KG1 (cell line): ENCODE measurements at regions not wholly inside any gene's neighbourhood (a gene's known extent, or its start where the extent isn't known, plus 50 kb on each side); places are given as distances from the start of the nearest gene placed in this dataset.

ENCODE experiments used
- DNase-seq: peaks from one replicate; lab custom pipeline; 2025; lab: John Stamatoyannopoulos, UW

DNA sequence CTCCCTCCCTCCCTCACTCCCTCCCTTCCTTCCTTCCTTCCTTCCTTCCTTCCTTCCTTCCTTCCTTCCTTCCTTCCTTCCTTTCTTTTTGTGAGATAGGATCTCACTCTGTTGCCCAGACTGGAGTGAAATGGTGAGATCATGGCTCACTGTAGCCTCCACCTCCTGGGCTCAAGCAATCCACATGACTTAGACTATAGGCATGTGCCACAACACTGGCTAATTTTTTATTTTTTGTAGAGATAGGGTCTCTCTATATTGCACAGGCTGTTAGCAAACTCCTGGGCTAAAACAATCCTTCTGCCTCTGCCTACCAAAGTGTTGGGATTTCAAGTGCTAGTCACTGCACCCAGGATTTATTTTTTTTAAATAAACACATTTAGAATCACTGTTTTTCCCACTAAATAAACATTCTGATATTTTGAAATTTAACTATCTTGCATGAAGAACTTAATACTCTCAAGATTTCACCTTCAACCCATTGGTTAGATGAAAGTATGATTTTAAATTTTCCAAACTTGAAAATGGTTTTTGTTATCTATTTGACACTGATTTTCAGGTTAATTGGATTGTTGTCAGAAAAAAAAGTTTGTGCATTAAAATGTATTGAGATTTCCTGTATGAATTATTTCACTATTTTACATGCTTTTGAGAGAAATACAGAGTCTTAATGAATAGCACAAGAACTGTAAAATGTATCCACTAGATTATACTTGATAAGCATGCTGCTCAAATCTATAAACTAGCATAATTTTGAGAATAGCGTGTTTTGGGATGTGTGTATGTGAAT, 745.1 kb downstream of the TSN start:
- no peak for DNase-seq

GRCh38 chr2:122506620-122507019, 751.2 kb downstream of the TSN start:
- DNase-seq = no peak

DNA sequence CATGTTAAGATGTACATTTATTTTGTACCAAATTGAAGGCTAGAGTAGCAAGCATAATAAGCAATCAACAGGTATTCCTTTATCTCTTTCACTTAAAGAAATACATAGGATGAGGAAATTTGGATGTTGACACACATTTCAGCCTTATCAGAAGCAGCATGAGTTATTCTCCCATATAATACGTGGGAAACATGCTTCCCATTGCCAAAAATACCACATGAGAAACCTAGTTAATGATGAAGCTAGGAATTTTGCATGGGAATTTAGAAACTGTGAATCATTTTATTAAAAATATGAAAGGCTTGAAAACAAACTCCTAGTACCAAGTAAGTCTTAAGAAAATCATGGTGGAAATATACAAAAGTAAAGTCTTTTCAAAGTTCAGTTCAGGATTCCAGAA, 751.8 kb downstream of the TSN start:
- DNase-seq = no peak

DNA sequence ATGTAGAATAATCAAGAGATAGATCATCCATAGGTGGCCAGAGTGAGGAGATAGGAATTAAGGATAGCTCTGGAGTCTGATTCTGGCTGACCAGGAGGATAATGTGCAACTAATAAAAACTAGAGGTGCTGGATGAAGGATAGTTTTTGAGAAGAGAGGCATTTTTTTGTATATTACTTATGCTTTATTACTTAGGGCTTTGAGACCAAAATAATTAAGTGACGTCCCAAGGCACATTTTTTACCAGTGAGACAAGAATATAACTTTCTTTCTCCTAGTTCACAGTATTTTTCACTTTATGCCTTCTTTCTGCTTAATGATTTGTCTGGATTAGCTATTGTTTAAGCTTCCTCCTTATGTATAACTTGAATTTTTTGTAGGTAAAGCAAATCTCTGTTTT, 756.6 kb downstream of the TSN start:
- DNase-seq = no peak

- DNase-seq = no peak
Observed at GRCh38 chr2:122514451-122514996, 759.1 kb downstream of the TSN start.

- no peak for DNase-seq
Observed at GRCh38 chr2:122515731-122516290, 760.4 kb downstream of the TSN start.

DNA sequence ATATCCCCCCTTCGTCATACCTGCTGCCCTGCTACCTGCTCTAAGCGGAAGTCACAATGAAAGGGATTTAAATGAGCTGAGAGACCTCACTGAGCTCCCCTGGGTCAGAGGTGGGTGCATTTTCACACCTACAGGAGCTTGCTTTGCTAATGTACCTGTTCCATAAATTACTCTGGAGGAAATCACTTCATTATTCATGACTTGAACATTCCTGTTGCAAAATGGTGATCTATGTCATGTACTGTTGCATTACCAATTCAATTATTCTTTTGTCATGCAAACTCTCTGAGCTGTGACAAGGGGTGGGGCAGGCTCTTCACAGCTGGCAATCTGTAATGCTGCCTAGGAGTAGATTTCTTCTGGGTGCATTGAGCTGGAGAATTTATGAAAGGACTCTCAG, 761.3 kb downstream of the TSN start:
- no peak for DNase-seq

DNA sequence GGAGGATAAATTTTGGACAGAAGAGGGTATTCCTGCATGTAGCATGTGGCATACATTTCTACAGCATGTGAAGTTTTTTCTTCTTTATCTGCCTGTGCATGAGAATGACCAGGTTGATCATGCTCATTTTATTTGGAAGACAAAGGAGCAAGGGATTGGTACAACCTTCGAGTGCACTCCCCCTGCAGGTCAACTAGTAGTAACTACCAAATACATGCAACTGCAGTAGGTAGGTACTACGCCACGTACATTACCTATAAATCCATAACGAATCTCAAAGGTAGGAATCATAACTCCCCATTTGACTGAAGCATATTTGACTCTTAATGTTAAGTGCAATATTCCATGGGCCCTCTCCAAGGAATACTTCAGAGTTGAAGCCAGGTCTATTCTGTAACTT, 763.9 kb downstream of the TSN start:
- DNase-seq = no peak

DNA sequence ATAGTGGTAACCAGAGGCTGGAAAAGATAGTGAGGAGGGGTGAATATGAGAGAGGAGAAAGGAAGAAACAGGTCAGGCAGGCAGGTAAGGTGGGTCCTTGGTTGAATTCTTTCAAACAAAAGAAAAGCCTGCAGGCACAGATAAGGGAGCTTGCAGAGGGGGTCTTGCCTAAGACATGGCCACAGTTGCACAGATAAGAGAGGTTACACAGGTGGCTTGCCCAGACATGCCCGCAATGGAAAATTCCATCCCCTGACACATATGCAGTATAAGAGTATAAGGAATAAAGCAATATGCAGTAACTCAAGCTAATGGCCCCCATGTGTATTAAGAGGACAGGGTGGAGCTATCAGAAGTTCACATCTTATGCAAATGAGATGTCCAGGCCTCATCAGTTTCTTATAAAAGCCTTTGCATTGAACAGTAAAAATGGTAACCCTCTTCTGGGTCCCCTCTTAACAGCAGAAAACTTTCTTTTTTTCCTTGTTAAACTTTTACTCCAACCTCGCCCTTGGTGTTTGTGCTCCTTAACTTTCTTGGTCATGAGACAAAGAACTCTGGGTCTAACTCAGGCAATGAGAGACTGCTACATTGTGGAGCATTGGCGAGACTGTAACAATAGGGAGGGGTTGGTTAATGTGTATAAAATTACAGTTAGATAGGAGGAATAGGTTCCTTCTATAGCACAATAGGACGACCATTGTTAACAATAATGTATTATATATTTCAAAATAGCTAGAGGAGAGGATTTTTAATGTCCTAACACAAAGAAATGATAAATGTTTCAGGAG, 764.6 kb downstream of the TSN start:
- no peak for DNase-seq

DNA sequence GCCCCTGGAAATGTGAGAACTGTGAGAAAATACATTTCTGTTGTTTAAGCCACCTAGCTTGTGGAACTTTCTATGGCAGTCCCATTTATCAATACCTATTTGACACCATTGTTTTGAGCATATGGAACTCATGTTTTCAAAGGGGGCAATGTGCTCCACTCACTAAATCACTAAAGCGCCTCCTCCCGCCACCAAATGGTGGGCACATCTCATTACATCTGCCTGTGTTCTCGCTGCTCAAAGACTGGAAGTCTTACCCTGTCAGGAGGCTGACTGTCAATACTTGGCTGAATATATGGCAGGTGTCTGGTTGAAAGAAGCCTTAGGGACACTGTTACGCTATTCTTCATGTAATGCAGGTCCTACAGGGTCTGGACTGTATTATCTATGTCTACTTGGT, 767.7 kb downstream of the TSN start:
- DNase-seq = no peak

- DNase-seq = no peak
Observed at GRCh38 chr2:122523981-122524380, 768.5 kb downstream of the TSN start.

GRCh38 chr2:122525336-122525735, 769.9 kb downstream of the TSN start:
- DNase-seq = no peak

DNA sequence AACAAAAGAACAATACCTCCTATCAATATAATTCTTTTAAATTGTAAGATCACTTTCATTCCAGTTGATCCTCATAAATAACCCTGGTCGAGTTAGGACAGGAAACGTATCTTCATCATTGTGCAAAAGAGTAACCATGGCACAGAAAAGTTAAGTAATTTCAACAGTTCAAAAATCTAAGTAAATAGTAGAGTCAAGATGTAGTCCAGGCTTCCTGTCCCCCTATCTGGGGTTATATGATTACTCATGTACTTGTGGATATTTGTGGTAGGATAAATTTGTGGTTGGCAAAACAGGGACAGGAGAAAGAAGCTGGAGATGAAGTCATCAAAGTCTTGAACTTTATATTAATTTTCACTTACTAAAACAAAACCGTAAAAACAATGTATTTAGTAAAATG, 772.6 kb downstream of the TSN start:
- no peak for DNase-seq

- DNase-seq = no peak
Observed at GRCh38 chr2:122528958-122529705, 773.7 kb downstream of the TSN start.

GRCh38 chr2:122530814-122531213, 775.4 kb downstream of the TSN start:
- peak; percentile 14 for DNase-seq

GRCh38 chr2:122531290-122532071, 776.0 kb downstream of the TSN start:
- no peak for DNase-seq

DNA sequence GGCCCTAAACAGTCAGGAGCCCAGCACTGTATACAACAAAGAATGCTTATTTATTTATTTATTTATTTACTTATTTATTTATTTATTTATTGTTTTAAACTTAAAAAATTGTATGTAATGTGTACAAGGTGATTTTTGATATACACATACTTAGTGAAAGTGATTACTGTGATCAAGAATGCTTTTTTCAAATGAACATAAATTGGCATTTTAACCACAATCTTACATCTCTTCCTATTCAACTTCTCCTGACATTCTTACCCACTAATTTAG, 776.6 kb downstream of the TSN start:
- no peak for DNase-seq

DNA sequence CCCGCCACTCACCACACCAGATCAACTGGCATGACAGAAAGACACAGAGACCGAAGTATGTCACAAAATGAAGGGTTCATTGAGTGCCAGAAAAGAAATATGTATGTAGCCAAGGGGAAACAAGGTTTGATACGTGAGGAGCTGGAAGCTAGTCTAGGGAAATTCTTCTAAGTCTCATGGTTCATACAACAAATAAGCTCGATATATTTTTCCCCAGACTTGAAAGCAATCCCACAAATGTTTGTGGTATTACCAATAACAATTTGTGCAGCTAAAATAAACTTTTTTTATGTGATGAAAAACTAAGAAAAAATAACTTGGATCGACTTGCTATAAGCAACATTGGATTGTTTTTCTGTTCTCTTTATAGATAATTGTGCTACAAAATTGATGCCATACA, 777.0 kb downstream of the TSN start:
- no peak for DNase-seq

DNA sequence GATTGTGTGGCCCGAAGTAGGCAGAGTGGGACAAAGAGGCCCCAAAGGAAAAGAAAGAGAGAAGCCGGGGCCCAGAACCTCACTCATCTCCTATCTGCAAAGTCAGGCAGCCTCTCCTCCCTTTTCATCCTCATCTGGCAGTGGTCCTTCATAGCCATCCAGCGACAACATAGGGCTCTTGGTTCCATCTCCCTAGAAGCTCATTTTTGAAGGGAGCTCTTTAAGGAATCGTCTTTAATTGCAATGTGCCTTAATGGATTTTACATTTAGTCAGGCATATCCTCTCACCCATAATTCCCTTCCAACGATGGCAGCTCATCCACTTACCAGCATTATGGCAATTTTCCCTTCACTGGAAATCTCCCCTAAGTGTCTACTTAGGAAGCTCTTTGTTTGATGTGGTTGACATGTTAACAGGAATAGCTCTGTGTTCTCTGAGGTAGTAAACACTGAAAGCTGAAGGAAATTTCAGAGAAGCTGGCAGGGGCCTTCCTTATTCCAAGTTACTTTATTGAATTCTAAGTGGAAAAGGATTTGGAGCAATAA, 780.6 kb downstream of the TSN start:
- no peak for DNase-seq

- DNase-seq = no peak
Observed at GRCh38 chr2:122539311-122539710, 783.9 kb downstream of the TSN start.

GRCh38 chr2:122539920-122540319, 784.5 kb downstream of the TSN start:
- DNase-seq = no peak
